Sigmoid colon (tissue), 4 donors: ENCODE measurements at regions not wholly inside any gene's neighbourhood (a gene's known extent, or its start where the extent isn't known, plus 50 kb on each side); places are given as distances from the start of the nearest gene placed in this dataset.
"Not testable (repeated sequence)": the region's sequence is repeated elsewhere in the genome, so short reads cannot be mapped to it uniquely, and the experiment has no call there.

ENCODE experiments used
- CTCF ChIP-seq, 4 experiments: fragments of 450-650 bp in 3 of 4; fragments of 200-600 bp in 1 of 4; IDR thresholded peaks; one replicate each; pipeline ENCODE4 v1.5.1; 2016 to 2019; ENCODE audit warnings: antibody characterized with exemption in 4 of 4, mild to moderate bottlenecking in 3 of 4, moderate library complexity in 2 of 4
- EP300 ChIP-seq, 4 donors: sonication (generic); formaldehyde crosslinking; IDR thresholded peaks; one replicate each; pipeline ENCODE4 v1.6.1; 2017; ENCODE audit warnings: antibody characterized with exemption in 4 of 4

- not testable (repeated sequence) for TF ChIP-seq EP300, CTCF (IDR thresholded peaks at IDR 0.05)
Measured at GRCh38 chr7:153569520-153569919, 482.7 kb upstream of the DPP6 start.
